HepG2 (cell line): ENCODE measurements at regions not wholly inside any gene's neighbourhood (a gene's known extent, or its start where the extent isn't known, plus 50 kb on each side); places are given as distances from the start of the nearest gene placed in this dataset.

Source experiments
- ESRRA ChIP-seq: sonication (generic); formaldehyde crosslinking; IDR thresholded peaks from 2 replicates; pipeline ENCODE4 v1.5.1; 2020; ENCODE audit warnings: mild to moderate bottlenecking, low read depth, missing genetic modification reagents
- EZH2 ChIP-seq: conservative IDR thresholded peaks from 2 replicates; pipeline ENCODE4 v1.6.1; 2012; ENCODE audit warnings: mild to moderate bottlenecking, low read depth, low read length, moderate library complexity
- HMGXB4 ChIP-seq, 2 experiments: sonication (generic) in 1 of 2; formaldehyde crosslinking in 1 of 2; IDR thresholded peaks; 2 replicates each; pipeline versions ENCODE4 v1.4.0 to v1.6.1; 2018 to 2020; ENCODE audit warnings: missing genetic modification reagents in 2 of 2, borderline replicate concordance in 1 of 2, low read depth in 1 of 2, mild to moderate bottlenecking in 1 of 2, missing biosample characterization in 1 of 2
- MAFG ChIP-seq: sonication (generic); formaldehyde crosslinking; IDR thresholded peaks from 2 replicates; pipeline ENCODE4 v1.5.1; 2020; ENCODE audit warnings: mild to moderate bottlenecking, missing genetic modification reagents
- PAWR ChIP-seq: sonication (generic); formaldehyde crosslinking; IDR thresholded peaks from 2 replicates; pipeline ENCODE4 v1.4.0; 2020; ENCODE audit warnings: missing genetic modification reagents, mild to moderate bottlenecking, borderline replicate concordance
- ZBTB7A ChIP-seq: sonication (generic); formaldehyde crosslinking; IDR thresholded peaks from 2 replicates; pipeline ENCODE4 v1.8.0; 2022; ENCODE audit warnings: mild to moderate bottlenecking, missing genetic modification reagents
- ZFX ChIP-seq: sonication (generic); formaldehyde crosslinking; IDR thresholded peaks from 2 replicates; pipeline ENCODE4 v1.4.0; 2020; ENCODE audit warnings: mild to moderate bottlenecking, low read depth, missing genetic modification reagents, moderate library complexity
- ZNF24 ChIP-seq: fragments of 450-650 bp; IDR thresholded peaks from 2 replicates; pipeline ENCODE4 v1.6.1; 2017; ENCODE audit warnings: antibody characterized with exemption, mild to moderate bottlenecking
- ZNF703 ChIP-seq: sonication (generic); formaldehyde crosslinking; IDR thresholded peaks from 2 replicates; pipeline ENCODE4 v1.5.1; 2020; ENCODE audit warnings: missing genetic modification reagents, mild to moderate bottlenecking, moderate library complexity, borderline replicate concordance

- TF ChIP-seq MAFG (no peak), ZNF703 (no peak), PAWR (CRISPR knock-in tag) (no peak), ESRRA (CRISPR knock-in tag) (no peak), EZH2 (no peak), ZNF24 (no peak), ZFX (CRISPR knock-in tag) (no peak), HMGXB4 (CRISPR knock-in tag; IDR thresholded peaks at IDR 0.05; ENCODE audit: borderline replicate concordance in 1 of 2, low read depth in 1 of 2) (no peak), ZBTB7A (CRISPR knock-in tag) (no peak)
These were observed 757.7 kb downstream of the KCNJ3 start for GRCh38 chr2:155456222-155456621.
